K562 (cell line): ENCODE measurements at regions not wholly inside any gene's neighbourhood (a gene's known extent, or its start where the extent isn't known, plus 50 kb on each side); places are given as distances from the start of the nearest gene placed in this dataset.

Experiments used
- ATAC-seq: fragments of 200-7000 bp; cut with Tn5 transposase; 3 replicates; pipeline ENCODE4 v1.9.1; 2020; ENCODE audit warnings: moderate library complexity
- BruUV-seq: library from RNA; stranded (reverse); fragments of 400-500 nt; replicated peaks from 2 replicates; lab custom pipeline; 2021; lab: Mats Ljungman, UMichigan
- CTCF ChIA-PET: fragments of 300-600 bp; formaldehyde crosslinking; extraction: SDS; loops from one replicate; lab custom pipeline; 2021; ENCODE audit warnings: low intra/inter-chr PET ratio; lab: Yijun Ruan, JAX
- POLR2A ChIA-PET: fragments of 300-600, 350-650 bp; sonication (Branson Sonifier 250); formaldehyde crosslinking; extraction: SDS; loops from one replicate; lab custom pipeline; 2021; ENCODE audit warnings: antibody characterized with exemption, inconsistent platforms; lab: Yijun Ruan, JAX
- DNase-seq, 4 experiments: peaks; one replicate each; pipeline versions ENCODE4 v3.0.0 to v3.0.0-alpha.2; 2011 to 2018; ENCODE audit warnings: low spot score in 3 of 4, mixed read lengths in 3 of 4; ENCODE audit errors: extremely low read depth in 1 of 4
- FAIRE-seq: peaks from 2 replicates; lab custom pipeline; 2011; peaks lifted over from hg19 to GRCh38; lab: Jason Lieb, UNC
- H2AFZ ChIP-seq: 2 replicates; pipeline ENCODE4 v1.6.0; 2011; ENCODE audit warnings: low read depth, low read length, control low read depth, inconsistent platforms
- H3K27ac ChIP-seq: fragments of 200-600 bp; 3 replicates; pipeline ENCODE4 v1.8.0; 2011; ENCODE audit warnings: low read depth, mild to moderate bottlenecking, control low read depth, inconsistent platforms, low read length, moderate library complexity, mixed read lengths; ENCODE audit errors: extremely low read depth
- H3K27me3 ChIP-seq, 2 experiments: fragments of 300-600 bp in 1 of 2; 2 replicates in 1 of 2; 3 replicates in 1 of 2; pipeline versions ENCODE4 v1.6.0 to v1.8.0; 2011; ENCODE audit warnings: inconsistent platforms in 2 of 2, low read length in 2 of 2, mild to moderate bottlenecking in 1 of 2, mixed read lengths in 1 of 2, moderate library complexity in 1 of 2; ENCODE audit not compliant: control insufficient read depth in 2 of 2, insufficient read depth in 2 of 2
- H3K36me3 ChIP-seq: fragments of 300-600 bp; 3 replicates; pipeline ENCODE4 v1.8.0; 2011; ENCODE audit warnings: mild to moderate bottlenecking, low read length, inconsistent platforms; ENCODE audit not compliant: control insufficient read depth, insufficient read depth
- H3K4me1 ChIP-seq, 2 experiments: fragments of 200-600 bp in 1 of 2; replicated peaks in 1 of 2; 2 replicates in 1 of 2; 3 replicates in 1 of 2; pipeline versions ENCODE4 v1.5.1 to v1.8.0; 2011; ENCODE audit warnings: inconsistent platforms in 2 of 2, low read length in 2 of 2, mild to moderate bottlenecking in 1 of 2, mixed read lengths in 1 of 2, moderate library complexity in 1 of 2; ENCODE audit not compliant: control insufficient read depth in 2 of 2, insufficient read depth in 2 of 2
- H3K4me2 ChIP-seq: 2 replicates; pipeline ENCODE4 v1.6.1; 2011; ENCODE audit warnings: low read length, control low read depth, inconsistent platforms, mixed read lengths; ENCODE audit not compliant: insufficient read depth
- H3K4me3 ChIP-seq: fragments of 200-600 bp; sonication (generic), shearing (Covaris generic); 2 replicates; pipeline ENCODE4 v1.5.1; 2016; ENCODE audit warnings: control low read depth, inconsistent platforms
- H3K79me2 ChIP-seq: fragments of 200-600 bp; 3 replicates; pipeline ENCODE4 v1.8.0; 2011; ENCODE audit warnings: low read length, inconsistent platforms; ENCODE audit not compliant: control insufficient read depth, insufficient read depth
- H3K9ac ChIP-seq, 2 experiments: 2 replicates each; pipeline versions ENCODE4 v1.6.0 to v1.6.1; 2011; ENCODE audit warnings: low read depth in 2 of 2, low read length in 2 of 2, control low read depth in 1 of 2, inconsistent platforms in 1 of 2, mild to moderate bottlenecking in 1 of 2, mixed read lengths in 1 of 2; ENCODE audit not compliant: insufficient read depth in 1 of 2
- H3K9me1 ChIP-seq: one replicate; pipeline ENCODE4 v1.6.0; 2011; ENCODE audit warnings: inconsistent platforms, mild to moderate bottlenecking, low read length, moderate library complexity; ENCODE audit not compliant: control insufficient read depth, insufficient read depth
- H3K9me3 ChIP-seq: replicated peaks from 2 replicates; pipeline ENCODE4 v1.5.1; 2011; ENCODE audit warnings: low read depth, low read length, inconsistent platforms; ENCODE audit not compliant: control insufficient read depth, insufficient read depth
- H4K20me1 ChIP-seq: replicated peaks from 2 replicates; pipeline ENCODE4 v1.6.1; 2011; ENCODE audit warnings: low read length, inconsistent platforms, mixed read lengths; ENCODE audit not compliant: control insufficient read depth, insufficient read depth
- BHLHE40 ChIP-seq: IDR thresholded peaks from 2 replicates; pipeline ENCODE4 v1.6.1; 2011; ENCODE audit warnings: low read length, improper control_type of control experiment
- CBX1 ChIP-seq: sonication (generic); IDR thresholded peaks from 2 replicates; pipeline ENCODE4 v1.6.1; 2016; ENCODE audit warnings: antibody characterized with exemption, low read depth, mild to moderate bottlenecking
- CREB5 ChIP-seq: fragments of 250-450 bp; sonication (Bioruptor Pico); IDR thresholded peaks from 2 replicates; pipeline ENCODE4 v1.5.0; 2020; ENCODE audit warnings: mild to moderate bottlenecking
- HINFP ChIP-seq: fragments of 450-650 bp; conservative IDR thresholded peaks from 2 replicates; pipeline ENCODE4 v1.6.1; 2016; ENCODE audit warnings: missing genetic modification characterization, low read depth, mild to moderate bottlenecking, control low read depth, missing compliant biosample characterization
- JUN ChIP-seq, 2 experiments: sonication (generic) in 1 of 2; formaldehyde crosslinking in 1 of 2; IDR thresholded peaks; 2 replicates each; pipeline versions ENCODE4 v1.6.1 to v1.8.0; 2012 to 2022; ENCODE audit warnings: borderline replicate concordance in 2 of 2, mild to moderate bottlenecking in 2 of 2, improper control_type of control experiment in 1 of 2, low read depth in 1 of 2, low read length in 1 of 2, missing genetic modification reagents in 1 of 2
- WGBS: fragments of 100-300 bp; shearing (Covaris generic); methylation state at CpG from one replicate; pipeline ENCODE4 v1.1.6; 2016; ENCODE audit warnings: low coverage, mixed read lengths; ENCODE audit not compliant: insufficient coverage; ENCODE audit errors: missing lambda C conversion rate; 5-methylcytosine and 5-hydroxymethylcytosine counted together
- in situ Hi-C: fragments of 300-500 bp; cut with MboI; formaldehyde crosslinking; loops from 4 replicates; pipeline ENCODE4 v1.15.0; 2018; ENCODE audit warnings: inconsistent platforms, mixed read lengths
- intact Hi-C: fragments of 100-400 bp; cut with micrococcal nuclease; formaldehyde crosslinking; loops from 2 replicates; pipeline ENCODE4 v1.14.2; 2022

- TF ChIP-seq CREB5 (CRISPR knock-in tag): no peak
- TF ChIP-seq HINFP (tag): no peak
- no peak for TF ChIP-seq BHLHE40
- TF ChIP-seq JUN (IDR thresholded peaks at IDR 0.05; ENCODE audit: borderline replicate concordance, low read depth, low read length): no peak
- TF ChIP-seq JUN (CRISPR knock-in tag; IDR thresholded peaks at IDR 0.05; ENCODE audit: borderline replicate concordance): no peak
Observed at GRCh38 chrY:12357655-12358054, 343.4 kb upstream of the USP9Y start (continued).

DNA sequence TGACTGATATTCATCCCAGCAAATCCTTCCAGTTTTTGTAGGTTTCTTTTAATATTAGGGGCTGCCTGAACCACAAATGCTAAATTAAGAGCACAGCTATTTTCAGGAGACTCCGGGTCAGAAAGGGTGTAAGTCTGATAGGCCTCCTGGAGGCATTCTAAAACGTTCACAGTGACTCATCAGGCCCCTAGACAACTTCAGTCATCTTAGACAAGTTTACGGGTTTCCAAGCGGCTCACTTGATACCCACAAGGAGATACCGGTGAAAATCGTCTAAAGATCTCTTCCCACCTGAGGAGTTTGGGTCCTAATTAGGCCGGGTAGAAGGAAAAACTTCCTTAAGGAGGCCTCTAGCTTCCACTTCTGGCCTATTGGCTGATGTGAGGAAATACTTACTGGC, 342.7 kb upstream of the USP9Y start:
- H3K4me2 ChIP-seq: no peak overlapping the region
- CTCF ChIA-PET: no interaction called here
- no peak overlapping the region for H3K4me3 ChIP-seq
- no peak for ATAC-seq
- H2AFZ ChIP-seq: no peak overlapping the region
- TF ChIP-seq CBX1: no peak
- TF ChIP-seq, all 486 proteins: peak for 0
- H3K4me1 ChIP-seq: no peaks in the 10 kb centered on the region
- in situ Hi-C loops: no loop called here
- no TSS peak for BruUV-seq
- no peaks in the 10 kb centered on the region for H3K9me3 ChIP-seq
- H4K20me1 ChIP-seq: no peaks in the 10 kb centered on the region
- no CpG with 5 or more reads among the region's 7 CpGs for WGBS
- FAIRE-seq (no peak), DNase-seq (no peak)
- no peaks in the 10 kb centered on the region for H3K79me2 ChIP-seq
- no peaks in the 10 kb centered on the region for H3K27me3 ChIP-seq
- H3K27ac ChIP-seq: no peak overlapping the region
- H3K9ac ChIP-seq: no peak overlapping the region
- intact Hi-C loops: no loop called here
- POLR2A ChIA-PET: no interaction called here
- H3K36me3 ChIP-seq: no peaks in the 10 kb centered on the region
- H3K9me1 ChIP-seq: no peaks in the 10 kb centered on the region
